Neural cell (in vitro differentiated cells): ENCODE measurements at regions not wholly inside any gene's neighbourhood (a gene's known extent, or its start where the extent isn't known, plus 50 kb on each side); places are given as distances from the start of the nearest gene placed in this dataset.

Experiments
- H2AFZ ChIP-seq: fragments of 200-600, 300-800 bp; sonication (generic), shearing (Covaris generic); 2 replicates; pipeline ENCODE4 v1.6.0; 2014; ENCODE audit warnings: low read depth, mild to moderate bottlenecking, antibody characterized with exemption, low read length, moderate library complexity
- H3F3A ChIP-seq: fragments of 200-600 bp; shearing (Covaris generic); 2 replicates; pipeline ENCODE4 v1.6.1; 2016; ENCODE audit warnings: mild to moderate bottlenecking, moderate library complexity, mixed read lengths, antibody characterized with exemption, low read length; ENCODE audit not compliant: insufficient read depth, poor library complexity, severe bottlenecking
- H3K27ac ChIP-seq: fragments of 200-600, 300-800 bp; sonication (generic), shearing (Covaris generic); 2 replicates; pipeline ENCODE4 v1.5.1; 2014; ENCODE audit warnings: mild to moderate bottlenecking, low read length, moderate library complexity
- H3K27me3 ChIP-seq: fragments of 300-800, 200-600 bp; sonication (generic), shearing (Covaris generic); 2 replicates; pipeline ENCODE4 v1.6.0; 2014; ENCODE audit warnings: mild to moderate bottlenecking, low read depth, low read length, moderate library complexity; ENCODE audit not compliant: insufficient read depth
- H3K36me3 ChIP-seq: fragments of 300-800, 200-600 bp; sonication (generic), shearing (Covaris generic); 2 replicates; pipeline ENCODE4 v1.5.1; 2014; ENCODE audit warnings: mild to moderate bottlenecking, antibody characterized with exemption, low read length, moderate library complexity; ENCODE audit not compliant: insufficient read depth
- H3K4me2 ChIP-seq: fragments of 300-800, 200-600 bp; sonication (generic), shearing (Covaris generic); 2 replicates; pipeline ENCODE4 v1.6.0; 2014; ENCODE audit warnings: mild to moderate bottlenecking, low read length
- H3K4me3 ChIP-seq: fragments of 300-800, 200-600 bp; sonication (generic), shearing (Covaris generic); 2 replicates; pipeline ENCODE4 v1.5.1; 2014; ENCODE audit warnings: mild to moderate bottlenecking, low read length, moderate library complexity
- H3K79me2 ChIP-seq: fragments of 200-600 bp; shearing (Covaris generic); replicated peaks from 2 replicates; pipeline ENCODE4 v1.6.0; 2014; ENCODE audit warnings: mild to moderate bottlenecking, low read length, moderate library complexity; ENCODE audit not compliant: insufficient read depth
- H3K9ac ChIP-seq: fragments of 300-800, 200-600 bp; sonication (generic), shearing (Covaris generic); 2 replicates; pipeline ENCODE4 v1.6.1; 2016; ENCODE audit warnings: mild to moderate bottlenecking, low read length, mixed read lengths
- H3K9me2 ChIP-seq: fragments of 200-600 bp; shearing (Covaris generic); 2 replicates; pipeline ENCODE4 v1.6.1; 2016; ENCODE audit warnings: mild to moderate bottlenecking, low read length, mixed read lengths; ENCODE audit not compliant: insufficient read depth
- H3K9me3 ChIP-seq: fragments of 200-600, 300-800 bp; sonication (generic), shearing (Covaris generic); 2 replicates; pipeline ENCODE4 v1.6.1; 2016; ENCODE audit warnings: mild to moderate bottlenecking, mixed run types, low read length, moderate library complexity, mixed read lengths
- H4K20me1 ChIP-seq: fragments of 200-600 bp; shearing (Covaris generic); 2 replicates; pipeline ENCODE4 v1.6.1; 2016; ENCODE audit warnings: mild to moderate bottlenecking, mixed run types; ENCODE audit not compliant: insufficient read depth
- CTCF ChIP-seq: fragments of 450-650 bp; IDR thresholded peaks from 2 replicates; pipeline ENCODE4 v1.5.1; 2014; ENCODE audit warnings: antibody characterized with exemption, mild to moderate bottlenecking, moderate library complexity; ENCODE audit not compliant: poor library complexity, severe bottlenecking
- EP300 ChIP-seq: fragments of 450-650 bp; conservative IDR thresholded peaks from 2 replicates; pipeline ENCODE4 v1.6.1; 2014; ENCODE audit warnings: antibody characterized with exemption, mild to moderate bottlenecking, moderate library complexity; ENCODE audit not compliant: poor library complexity, severe bottlenecking
- EZH2 ChIP-seq: fragments of 200-600, 300-800 bp; shearing (Covaris generic), sonication (generic); IDR thresholded peaks from 2 replicates; pipeline ENCODE4 v1.6.1; 2014; ENCODE audit warnings: antibody characterized with exemption, low read length, borderline replicate concordance, mild to moderate bottlenecking; ENCODE audit not compliant: insufficient read depth, poor library complexity, severe bottlenecking
- MXI1 ChIP-seq: fragments of 450-650 bp; conservative IDR thresholded peaks from 2 replicates; pipeline ENCODE4 v1.6.1; 2014; ENCODE audit warnings: antibody characterized with exemption, mild to moderate bottlenecking; ENCODE audit not compliant: poor library complexity, severe bottlenecking
- POLR2AphosphoS5 ChIP-seq: IDR thresholded peaks from 2 replicates; pipeline ENCODE4 v1.6.1; 2012
- RAD21 ChIP-seq: fragments of 450-650 bp; conservative IDR thresholded peaks from 2 replicates; pipeline ENCODE4 v1.6.1; 2014; ENCODE audit warnings: antibody characterized with exemption, mild to moderate bottlenecking, moderate library complexity
- REST ChIP-seq: IDR thresholded peaks from 2 replicates; pipeline ENCODE4 v1.6.1; 2012; ENCODE audit warnings: borderline replicate concordance
- SMC3 ChIP-seq: fragments of 450-650 bp; conservative IDR thresholded peaks from 2 replicates; pipeline ENCODE4 v1.6.1; 2014; ENCODE audit warnings: antibody characterized with exemption, mild to moderate bottlenecking, moderate library complexity; ENCODE audit not compliant: poor library complexity
- TAF1 ChIP-seq: IDR thresholded peaks from 2 replicates; pipeline ENCODE4 v1.6.1; 2012; ENCODE audit warnings: low read depth

- H3K4me3 ChIP-seq = no peak overlapping the region
- TF ChIP-seq SMC3 = no peak
- no peak for TF ChIP-seq EZH2
- no peak for TF ChIP-seq TAF1
- TF ChIP-seq MXI1 = no peak
- TF ChIP-seq RAD21 = no peak
- no peak for TF ChIP-seq EP300
- no peak for TF ChIP-seq CTCF
- no peak for TF ChIP-seq POLR2AphosphoS5
- TF ChIP-seq REST = no peak
Observed at GRCh38 chr5:18699681-18700080, 1065.4 kb downstream of the TAF11L14 start.

GRCh38 chr5:18702821-18703220 is 1068.6 kb downstream of the TAF11L14 start:
- Histone ChIP-seq H3F3A (no peaks in the 10 kb centered on the region), H3K9ac (no peak overlapping the region), H3K36me3 (no peaks in the 10 kb centered on the region), H3K4me3 (no peak overlapping the region), H3K9me2 (no peaks in the 10 kb centered on the region), H3K27ac (no peak overlapping the region), H3K9me3 (no peaks in the 10 kb centered on the region), H2AFZ (no peak overlapping the region), H3K79me2 (no peaks in the 10 kb centered on the region), H3K4me2 (no peak overlapping the region), H4K20me1 (no peaks in the 10 kb centered on the region), H3K27me3 (no peaks in the 10 kb centered on the region)
- TF ChIP-seq REST (no peak), SMC3 (no peak), TAF1 (no peak), MXI1 (no peak), EZH2 (no peak), EP300 (no peak), CTCF (no peak), POLR2AphosphoS5 (no peak), RAD21 (no peak)

More at GRCh38 chr5:18699681-18700080, 1065.4 kb downstream of the TAF11L14 start:
- Histone ChIP-seq H3K9ac (no peak overlapping the region), H3K79me2 (no peaks in the 10 kb centered on the region), H3K27ac (no peak overlapping the region), H3K36me3 (no peaks in the 10 kb centered on the region), H4K20me1 (no peaks in the 10 kb centered on the region), H2AFZ (no peak overlapping the region), H3K9me3 (no peaks in the 10 kb centered on the region), H3K4me2 (no peak overlapping the region), H3K27me3 (no peaks in the 10 kb centered on the region), H3F3A (no peaks in the 10 kb centered on the region), H3K9me2 (no peaks in the 10 kb centered on the region)
